HG02870 (cell line): ENCODE measurements at regions not wholly inside any gene's neighbourhood (a gene's known extent, or its start where the extent isn't known, plus 50 kb on each side); places are given as distances from the start of the nearest gene placed in this dataset.
"Not testable (repeated sequence)": the region's sequence is repeated elsewhere in the genome, so short reads cannot be mapped to it uniquely, and the experiment has no call there.

Experiments used
- ATAC-seq: cut with Tn5 transposase; IDR thresholded peaks from one replicate; pipeline ENCODE4 v1.9.1; 2021; ENCODE audit warnings: mild to moderate bottlenecking, moderate library complexity; ENCODE audit not compliant: unreplicated experiment

- no peak for ATAC-seq
Observed at GRCh38 chr4:4668355-4669210, 126.7 kb upstream of the STX18 start.

GRCh38 chr4:4667622-4668081 lies 125.8 kb upstream of the STX18 start:
- ATAC-seq: no peak

GRCh38 chr4:4666693-4667621 lies 125.1 kb upstream of the STX18 start:
- no peak for ATAC-seq

GRCh38 chr4:4666187-4666586 lies 124.3 kb upstream of the STX18 start:
- ATAC-seq: no peak

GRCh38 chr4:4664234-4664633 lies 122.4 kb upstream of the STX18 start:
- ATAC-seq: no peak

GRCh38 chr4:4663028-4663427 lies 121.2 kb upstream of the STX18 start:
- ATAC-seq: no peak

- ATAC-seq: no peak
Observed at GRCh38 chr4:4662230-4662629, 120.4 kb upstream of the STX18 start.

- ATAC-seq: no peak
Observed at GRCh38 chr4:4659871-4660651, 118.2 kb upstream of the STX18 start.

GRCh38 chr4:4658052-4658451 lies 116.2 kb upstream of the STX18 start:
- ATAC-seq: no peak

- ATAC-seq: no peak
Observed at GRCh38 chr4:4656977-4657376, 115.1 kb upstream of the STX18 start.

GRCh38 chr4:4655901-4656300 lies 114.1 kb upstream of the STX18 start:
- ATAC-seq: no peak

- ATAC-seq: no peak
Observed at GRCh38 chr4:4655011-4655410, 113.2 kb upstream of the STX18 start.

GRCh38 chr4:4651811-4652755 lies 110.2 kb upstream of the STX18 start:
- ATAC-seq: no peak

- ATAC-seq: no peak
Observed at GRCh38 chr4:4647041-4647440, 105.2 kb upstream of the STX18 start.

- ATAC-seq: no peak
Observed at GRCh38 chr4:4645743-4646142, 103.9 kb upstream of the STX18 start.

- not testable (repeated sequence) for ATAC-seq
Observed at GRCh38 chr4:4644277-4644676, 102.4 kb upstream of the STX18 start.

- ATAC-seq: not testable (repeated sequence)
Observed at GRCh38 chr4:4643743-4644142, 101.9 kb upstream of the STX18 start.

GRCh38 chr4:4643306-4643705 lies 101.5 kb upstream of the STX18 start:
- no peak for ATAC-seq

- ATAC-seq: no peak
Observed at GRCh38 chr4:4642496-4643000, 100.7 kb upstream of the STX18 start.
